Muscle of back (tissue), 3 donors: ENCODE measurements at regions not wholly inside any gene's neighbourhood (a gene's known extent, or its start where the extent isn't known, plus 50 kb on each side); places are given as distances from the start of the nearest gene placed in this dataset.

Experiments used
- DNase-seq, 3 donors: peaks; one replicate each; pipeline versions ENCODE4 v3.0.0 to v3.0.0-alpha.2; 2013

GRCh38 chr14:27085500-27085899 lies 487.7 kb upstream of the NOVA1 start:
- no peak for DNase-seq

GRCh38 chr14:27090716-27091115 lies 492.9 kb upstream of the NOVA1 start:
- no peak for DNase-seq

DNA sequence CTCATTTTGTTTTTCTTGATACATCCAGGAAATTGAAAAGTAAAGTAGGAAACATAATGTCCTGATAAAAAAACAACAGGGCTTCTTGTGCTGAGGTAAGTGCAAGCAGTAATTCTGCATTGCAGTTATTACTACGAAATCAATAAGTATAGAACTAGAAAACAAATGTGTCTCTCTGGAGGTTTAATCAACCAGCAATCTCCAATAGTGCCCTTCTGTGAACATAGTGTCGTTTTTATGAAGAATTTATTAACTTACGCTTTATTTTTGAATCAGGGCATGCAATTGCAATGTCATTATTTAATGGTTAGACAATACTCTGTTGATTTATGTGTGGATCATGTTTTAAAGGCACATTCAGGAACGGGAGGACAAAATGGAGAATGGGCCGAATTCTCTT lies 494.1 kb upstream of the NOVA1 start:
- no peak for DNase-seq

DNA sequence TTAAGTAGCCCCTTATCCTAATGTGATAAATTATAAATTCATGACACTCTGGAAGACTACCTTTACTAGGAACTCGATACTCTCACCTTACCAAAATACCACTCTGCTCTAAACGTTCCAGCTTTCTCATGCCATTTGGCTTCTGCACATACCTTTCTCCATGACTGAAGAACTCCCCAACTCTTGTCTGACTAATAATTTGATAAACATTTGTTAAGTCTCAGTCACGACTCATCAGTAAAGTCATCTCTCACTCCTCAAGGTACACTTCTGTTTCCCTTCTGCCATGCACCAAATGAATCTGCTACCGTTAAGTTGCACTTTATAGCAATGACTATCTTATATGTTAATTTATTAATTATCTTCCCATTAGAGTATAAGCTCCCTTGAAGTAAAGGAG lies 498.3 kb upstream of the NOVA1 start:
- no peak for DNase-seq

GRCh38 chr14:27098451-27098850 lies 500.6 kb upstream of the NOVA1 start:
- no peak for DNase-seq

DNA sequence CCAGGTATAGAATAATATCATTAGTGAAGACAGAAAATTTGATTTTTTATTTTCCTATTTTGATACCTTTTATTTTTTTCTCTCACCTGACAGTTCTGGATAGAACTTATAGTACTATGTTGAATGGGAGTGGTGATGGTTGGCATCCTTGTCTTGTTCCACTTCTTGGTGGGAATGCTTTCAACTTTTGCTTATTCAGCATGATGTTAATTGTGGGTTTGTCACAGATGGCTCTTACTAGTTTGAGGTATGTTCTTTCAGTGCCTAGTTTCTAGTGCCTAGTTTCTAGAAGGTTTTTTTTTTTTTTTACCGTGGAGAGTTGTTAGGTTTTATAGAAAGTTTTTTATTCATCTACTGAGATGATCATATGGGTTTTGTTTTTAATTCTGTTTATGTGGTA lies 516.3 kb upstream of the NOVA1 start:
- no peak for DNase-seq

DNA sequence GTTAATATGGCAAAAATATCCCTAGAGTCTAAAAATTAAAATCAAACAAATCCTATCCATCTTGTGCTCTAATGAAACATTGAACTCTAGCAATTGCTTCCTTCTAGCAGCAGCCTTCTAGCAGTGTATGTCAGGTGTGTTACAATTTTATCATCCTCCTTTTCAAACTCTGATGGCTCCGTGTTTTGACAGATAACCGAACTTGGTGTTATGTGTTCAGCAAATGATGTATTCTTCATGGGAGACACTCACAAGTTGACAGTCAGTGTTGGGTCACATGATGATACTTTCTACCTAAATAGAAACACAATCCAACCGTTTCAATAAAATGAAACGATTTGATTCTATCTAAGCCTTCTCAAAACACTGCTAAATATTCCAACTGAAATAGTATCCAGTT lies 525.3 kb upstream of the NOVA1 start:
- no peak for DNase-seq

DNA sequence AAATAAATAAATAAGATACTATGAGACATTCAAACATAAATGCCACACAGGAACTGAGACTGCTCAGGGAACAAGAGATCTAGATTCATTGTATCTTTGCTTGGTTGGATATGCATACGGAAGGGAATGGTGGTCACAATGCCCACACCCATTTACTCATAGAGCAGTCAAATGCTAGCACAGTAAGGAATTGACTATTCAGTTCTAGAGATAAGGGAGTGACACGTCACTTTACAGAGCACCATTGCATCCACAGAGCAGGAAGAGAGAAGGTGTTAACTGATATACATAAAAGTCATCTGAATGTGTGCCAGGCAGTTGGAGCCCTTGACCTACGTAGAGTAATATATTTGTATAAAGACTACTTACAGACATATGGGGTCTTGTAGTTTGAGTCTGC lies 530.0 kb upstream of the NOVA1 start:
- DNase-seq = no peak

GRCh38 chr14:27134200-27134599 lies 536.4 kb upstream of the NOVA1 start:
- DNase-seq = no peak

- DNase-seq = no peak
Observed at GRCh38 chr14:27145170-27145569, 547.3 kb upstream of the NOVA1 start.

DNA sequence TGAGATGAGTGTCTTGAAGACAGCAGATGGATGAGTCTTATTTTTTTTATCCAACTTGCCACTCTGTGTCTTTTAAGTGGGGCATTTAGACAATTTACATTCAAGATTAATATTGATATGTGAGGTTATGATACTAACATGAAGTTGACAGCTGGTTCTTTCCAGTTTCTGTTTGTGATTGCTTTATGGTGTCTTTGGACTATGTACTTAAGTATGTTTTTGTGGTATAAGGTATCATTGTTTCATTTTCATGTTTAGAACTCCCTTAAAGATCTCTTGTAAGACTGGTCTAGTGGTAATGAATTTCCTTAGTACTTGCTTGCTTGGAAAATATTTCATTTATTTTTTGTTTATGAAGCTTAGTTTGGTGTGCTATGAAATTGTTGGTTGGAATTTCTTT lies 550.3 kb upstream of the NOVA1 start:
- no peak for DNase-seq

- no peak for DNase-seq
Observed at GRCh38 chr14:27164139-27164538, 566.3 kb upstream of the NOVA1 start.

DNA sequence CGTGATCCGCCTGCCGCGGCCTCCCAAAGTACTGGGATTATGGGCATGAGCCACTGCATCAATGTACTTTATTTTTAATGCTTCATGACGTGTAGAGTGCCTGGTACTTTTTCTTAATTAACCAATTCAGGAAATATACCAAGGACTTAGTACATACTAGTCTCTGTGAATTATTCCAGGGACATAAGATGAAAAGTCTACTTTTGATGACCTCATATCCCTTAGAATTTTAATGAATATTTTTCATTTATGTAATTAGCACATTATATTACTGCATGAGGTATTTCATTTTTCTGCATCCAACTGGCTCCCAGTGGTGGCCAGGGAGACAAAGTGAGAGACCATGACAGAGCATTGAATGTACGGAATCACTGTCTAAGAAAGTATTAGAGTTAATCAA lies 577.7 kb upstream of the NOVA1 start:
- no peak for DNase-seq

- DNase-seq = peak in 2 of 3 donors; percentile 24 to 66
Observed at GRCh38 chr14:27181333-27181732, 583.5 kb upstream of the NOVA1 start.

GRCh38 chr14:27184427-27184826 lies 586.6 kb upstream of the NOVA1 start:
- peak in 2 of 3 donors; percentile 22 to 62 for DNase-seq

DNA sequence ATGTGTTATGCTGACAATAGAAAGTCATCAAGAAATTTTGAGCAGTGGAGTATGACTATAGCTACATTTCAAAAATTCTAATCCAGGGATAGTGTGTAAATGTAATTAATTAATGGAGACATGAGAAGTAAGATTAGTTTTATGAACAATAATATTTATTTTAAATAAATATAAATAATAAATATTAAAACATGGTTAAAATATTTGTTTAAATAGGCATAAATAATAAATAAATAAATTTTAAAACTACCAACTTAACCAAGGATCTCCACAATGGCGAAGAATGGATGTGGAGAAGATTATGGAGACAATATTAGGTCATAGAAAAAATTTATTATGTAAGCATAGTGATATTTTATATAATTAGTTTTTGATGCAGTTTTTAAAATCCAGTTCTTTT lies 588.2 kb upstream of the NOVA1 start:
- no peak for DNase-seq

DNA sequence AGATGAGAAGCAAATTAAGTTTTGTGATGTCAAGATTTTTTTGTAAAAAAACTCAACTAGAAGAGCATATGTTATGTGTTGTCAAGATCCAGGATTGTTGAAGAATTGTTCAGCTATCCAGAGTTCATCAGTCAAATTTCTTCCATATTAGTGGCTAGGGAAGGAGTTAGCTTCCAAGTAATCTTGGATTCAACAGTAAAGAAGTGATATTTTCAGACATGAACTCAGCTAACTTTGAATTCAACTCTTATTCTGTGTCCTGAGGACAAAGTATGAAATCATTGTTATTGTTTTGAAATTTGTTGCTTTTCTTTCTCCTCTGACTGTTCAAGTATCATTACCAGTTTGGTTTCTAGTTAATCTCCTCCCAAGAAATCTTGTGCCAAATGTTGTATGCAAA lies 589.3 kb upstream of the NOVA1 start:
- peak in 1 of 3 donors; percentile 32 for DNase-seq

DNA sequence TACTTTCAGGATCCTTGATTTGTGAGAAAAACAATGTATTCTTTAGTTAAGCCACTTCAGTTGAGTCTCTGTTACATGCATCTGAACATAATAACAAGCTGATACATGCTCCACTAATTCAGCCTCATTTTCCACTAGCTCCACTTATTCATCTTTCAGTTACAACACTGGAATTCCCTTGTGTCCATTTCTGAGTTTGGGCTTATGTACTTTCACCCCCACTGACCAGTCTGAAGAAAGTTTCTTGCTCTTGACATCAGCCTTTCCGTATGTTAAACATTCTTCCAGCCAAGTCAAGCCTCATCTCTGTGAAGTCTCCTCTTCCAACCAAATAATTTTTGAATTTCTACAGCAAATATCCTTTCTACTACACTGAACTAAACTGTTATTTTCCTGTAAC lies 592.5 kb upstream of the NOVA1 start:
- peak in 1 of 3 donors; percentile 37 for DNase-seq

DNA sequence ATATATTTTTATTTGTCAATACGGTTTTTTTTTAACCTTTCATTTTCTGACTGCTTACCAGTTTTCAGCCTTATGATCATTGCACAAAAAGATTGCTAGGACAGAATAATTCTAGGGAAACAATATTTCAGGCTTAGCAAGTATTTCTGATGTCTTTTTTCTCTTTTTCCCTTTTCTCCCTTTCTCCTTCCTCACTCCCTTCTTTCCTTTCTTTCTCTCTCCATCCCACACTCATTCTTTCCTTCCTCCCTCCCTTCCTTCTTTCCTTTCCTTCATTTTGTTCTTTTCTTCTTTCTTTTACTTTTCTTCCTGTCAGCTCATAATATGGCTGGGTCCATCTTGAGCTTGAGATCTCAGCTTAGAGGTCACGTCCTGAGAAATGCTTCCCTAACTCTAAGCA lies 601.4 kb upstream of the NOVA1 start:
- DNase-seq = no peak

DNA sequence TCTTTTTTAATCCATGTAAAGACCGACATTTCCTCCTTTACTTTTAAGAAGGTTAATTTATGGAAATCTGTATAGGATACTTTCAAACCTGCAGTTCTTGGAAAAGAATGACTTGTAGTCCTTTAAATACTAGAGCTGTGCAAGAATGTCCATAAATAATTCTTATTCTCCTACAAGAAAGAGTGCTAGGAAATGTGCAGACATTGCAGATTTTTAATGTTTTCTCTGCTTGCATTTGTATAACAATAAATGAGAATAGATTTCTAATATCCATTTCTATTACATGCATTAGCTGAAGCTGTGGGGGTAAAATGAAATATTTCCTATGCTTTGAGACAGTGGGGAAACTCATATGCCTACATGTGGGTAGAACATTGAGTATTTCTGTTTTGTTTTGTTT lies 607.2 kb upstream of the NOVA1 start:
- DNase-seq = no peak

GRCh38 chr14:27211741-27212140 lies 613.9 kb upstream of the NOVA1 start:
- peak in 1 of 3 donors; percentile 31 for DNase-seq

GRCh38 chr14:27222671-27223070 lies 624.8 kb upstream of the NOVA1 start:
- DNase-seq = peak in 1 of 3 donors; percentile 15

- peak in 1 of 3 donors; percentile 59 for DNase-seq
Observed at GRCh38 chr14:27223906-27224305, 626.1 kb upstream of the NOVA1 start.

DNA sequence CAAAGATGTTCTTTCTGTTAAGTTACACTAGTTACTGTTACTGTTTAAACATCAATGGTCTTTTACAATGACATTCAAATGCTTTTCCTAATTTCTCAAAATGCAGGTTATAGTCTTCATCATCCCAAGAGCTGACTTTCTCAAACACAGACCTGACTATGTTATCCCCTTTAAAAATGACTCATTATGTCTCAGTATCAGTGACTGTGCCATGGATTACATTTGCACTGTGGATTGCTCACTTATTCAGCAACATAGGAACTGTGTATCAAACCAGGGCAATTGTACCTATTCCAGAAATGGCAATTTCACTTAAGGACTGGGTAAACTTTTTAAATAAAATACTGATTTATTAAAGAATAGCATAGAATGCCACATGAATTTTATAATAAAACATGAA lies 630.2 kb upstream of the NOVA1 start:
- no peak for DNase-seq

DNA sequence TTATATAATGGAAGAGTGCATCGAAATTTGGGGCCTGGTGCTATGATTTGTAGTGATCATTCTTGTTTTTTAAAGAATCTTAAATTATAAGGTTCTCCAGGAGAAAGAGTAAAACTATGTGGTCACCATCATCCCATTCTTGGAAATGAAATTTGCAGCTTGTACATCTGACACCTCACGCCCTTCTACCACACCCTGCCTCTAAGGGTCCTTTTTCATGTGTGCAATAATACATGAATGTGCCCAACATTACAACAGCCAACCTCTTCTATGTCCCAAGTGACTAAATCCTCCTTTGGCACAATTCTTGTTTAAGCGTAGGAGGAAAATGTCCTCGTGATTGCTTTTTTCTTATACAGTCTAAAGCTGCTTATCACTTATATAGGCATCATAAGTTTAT lies 636.5 kb upstream of the NOVA1 start:
- DNase-seq = no peak
